ENCODE measurements at regions not wholly inside any gene's neighbourhood (a gene's known extent, or its start where the extent isn't known, plus 50 kb on each side); places are given as distances from the start of the nearest gene placed in this dataset.

DNA sequence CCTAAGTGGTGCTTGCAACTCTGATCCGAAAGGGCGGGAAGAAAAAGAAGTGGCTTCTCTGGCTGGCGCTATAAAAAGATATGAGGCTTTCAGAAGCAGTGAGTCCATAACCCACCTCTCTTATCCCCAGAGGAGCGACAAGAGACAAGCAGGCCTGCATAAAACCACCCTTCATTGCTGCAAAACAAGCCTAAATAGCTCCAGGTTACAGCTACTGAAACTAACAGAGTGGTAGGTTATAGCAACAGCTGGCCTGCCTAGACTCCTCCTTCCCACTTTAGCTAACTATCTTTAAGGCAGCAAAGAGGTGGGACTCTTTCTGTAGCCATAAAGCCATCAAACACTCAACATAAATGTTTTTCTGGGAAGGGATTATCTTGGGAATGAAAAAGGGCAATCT, 245.0 kb upstream of the GPR101 start:
- intact Hi-C loops (cut with DNase I, micrococcal nuclease): no loop called here
- CTCF ChIA-PET: no interaction called here
- DNase-seq (no peak), ATAC-seq (no peak)
- POLR2A ChIA-PET: no interaction called here
- Mint-ChIP-seq H3K9me3 (ENCODE audit: low read depth) (no peaks in the 10 kb centered on the region), H3K27ac (no peak overlapping the region), H3K27me3 (no peaks in the 10 kb centered on the region), H3K4me3 (no peak overlapping the region), H3K4me1 (no peaks in the 10 kb centered on the region), H3K36me3 (ENCODE audit: low read depth) (no peaks in the 10 kb centered on the region)

- Mint-ChIP-seq H3K36me3 (ENCODE audit: low read depth) (no peaks in the 10 kb centered on the region), H3K27me3 (peaks cover 2% of the 10 kb centered on the region), H3K4me1 (no peaks in the 10 kb centered on the region), H3K9me3 (ENCODE audit: low read depth) (no peaks in the 10 kb centered on the region), H3K27ac (no peak overlapping the region), H3K4me3 (no peak overlapping the region)
- ChIA-PET CTCF (no interaction called here), POLR2A (no interaction called here)
- ATAC-seq (no peak), DNase-seq (no peak)
- intact Hi-C loops (cut with DNase I, micrococcal nuclease): no loop called here
Observed at GRCh38 chrX:137263374-137263773, 229.6 kb upstream of the GPR101 start.

- ATAC-seq: no peak
- DNase-seq: no peak
- ChIA-PET POLR2A (no interaction called here), CTCF (interaction anchor here (1.0 kb wide), 1 partner anchor 64 kb away, joined by 4 read pairs; no protein-coding TSS in a partner anchor)
- Mint-ChIP-seq H3K4me3 (no peak overlapping the region), H3K9me3 (ENCODE audit: low read depth) (no peaks in the 10 kb centered on the region), H3K27ac (no peak overlapping the region), H3K27me3 (no peaks in the 10 kb centered on the region), H3K4me1 (no peaks in the 10 kb centered on the region), H3K36me3 (ENCODE audit: low read depth) (no peaks in the 10 kb centered on the region)
- intact Hi-C loops (cut with DNase I, micrococcal nuclease): no loop called here
Observed at GRCh38 chrX:137245183-137245582, 211.4 kb upstream of the GPR101 start.

- no peak overlapping the region for H3K4me3 Mint-ChIP-seq
- intact Hi-C loops (cut with DNase I, micrococcal nuclease): no loop called here
- no peaks in the 10 kb centered on the region for H3K36me3 Mint-ChIP-seq (ENCODE audit: low read depth)
- H3K27me3 Mint-ChIP-seq: no peaks in the 10 kb centered on the region
- H3K4me1 Mint-ChIP-seq: peaks cover 34% of the 10 kb centered on the region
- no peak overlapping the region for H3K27ac Mint-ChIP-seq
- ChIA-PET CTCF (no interaction called here), POLR2A (no interaction called here)
- no peaks in the 10 kb centered on the region for H3K9me3 Mint-ChIP-seq (ENCODE audit: low read depth)
- no peak for DNase-seq
- ATAC-seq: no peak
Observed at GRCh38 chrX:137236837-137237236, 203.0 kb upstream of the GPR101 start.

DNA sequence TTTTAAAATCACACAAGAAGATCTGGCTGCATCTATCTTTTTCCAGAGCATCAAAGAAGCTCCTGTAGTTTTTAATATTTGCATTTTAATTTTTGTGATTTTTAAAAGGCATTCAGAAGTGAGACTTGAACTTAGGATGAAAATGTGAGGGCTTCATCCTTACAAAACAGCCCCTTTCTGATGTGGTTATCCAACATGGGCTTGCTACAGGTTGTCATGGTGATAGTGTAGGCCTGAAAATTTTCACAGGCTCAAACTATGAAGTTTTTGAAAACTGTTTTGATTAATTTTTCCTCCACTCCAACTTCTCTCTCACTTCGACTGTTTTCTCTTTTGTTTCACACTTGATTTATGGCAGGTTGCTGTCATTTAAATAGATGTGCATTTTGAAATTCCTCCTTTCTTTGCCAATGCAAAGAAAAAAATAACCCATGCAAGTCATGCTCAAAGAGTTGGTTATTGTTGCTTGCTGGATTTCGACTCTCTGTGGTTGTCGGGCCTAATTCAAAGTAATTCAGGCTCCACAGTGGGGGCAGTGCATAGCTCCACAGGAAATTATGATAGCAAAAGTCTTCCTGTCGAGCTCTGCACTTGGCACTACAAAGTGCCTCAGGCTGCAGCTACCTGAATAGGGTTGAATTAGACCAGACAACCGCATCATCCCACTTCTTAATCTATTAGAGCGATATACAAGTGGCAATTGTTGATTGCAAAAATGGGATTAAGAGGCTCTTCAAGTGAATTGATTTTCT, 201.0 kb upstream of the GPR101 start:
- Mint-ChIP-seq H3K36me3 (ENCODE audit: low read depth) (no peaks in the 10 kb centered on the region), H3K27ac (no peak overlapping the region), H3K9me3 (ENCODE audit: low read depth) (no peaks in the 10 kb centered on the region), H3K4me3 (no peak overlapping the region), H3K27me3 (no peaks in the 10 kb centered on the region), H3K4me1 (peaks cover 34% of the 10 kb centered on the region)
- DNase-seq (peak; percentile 6), ATAC-seq (no peak)
- intact Hi-C loops (cut with DNase I, micrococcal nuclease): no loop called here
- POLR2A ChIA-PET: no interaction called here
- CTCF ChIA-PET: interaction anchor here (1.1 kb wide), 1 partner anchor 69 kb away, joined by 3 read pairs; no protein-coding TSS in a partner anchor

DNA sequence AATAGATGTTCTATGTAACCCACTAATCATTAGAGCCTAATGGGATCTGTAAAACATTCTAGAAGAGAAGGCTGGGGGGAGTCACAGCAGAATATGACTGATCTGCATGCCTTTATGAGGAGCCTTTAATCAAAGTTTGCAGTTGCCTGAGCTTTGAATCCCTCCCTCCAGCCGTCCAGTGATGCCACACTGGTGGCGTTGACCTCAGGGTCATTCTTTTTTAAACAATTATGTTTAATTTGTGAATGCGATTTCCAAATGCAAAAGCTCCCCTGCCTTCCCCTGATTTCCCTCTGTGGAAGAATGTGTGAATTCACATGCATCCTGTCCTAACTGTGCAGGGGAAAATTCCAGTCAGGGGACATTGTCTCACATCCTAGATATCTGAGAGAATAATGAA, 199.7 kb upstream of the GPR101 start:
- Mint-ChIP-seq H3K27ac (no peak overlapping the region), H3K27me3 (no peaks in the 10 kb centered on the region), H3K36me3 (ENCODE audit: low read depth) (no peaks in the 10 kb centered on the region), H3K4me1 (peaks cover 30% of the 10 kb centered on the region), H3K9me3 (ENCODE audit: low read depth) (no peaks in the 10 kb centered on the region), H3K4me3 (no peak overlapping the region)
- DNase-seq (no peak), ATAC-seq (no peak)
- ChIA-PET POLR2A (no interaction called here), CTCF (interaction anchor here (0.6 to 0.7 kb wide), 2 partner anchors 9 to 282 kb away, joined by 3 read pairs; no protein-coding TSS in a partner anchor)
- intact Hi-C loops (cut with DNase I, micrococcal nuclease): no loop called here

- Mint-ChIP-seq H3K4me1 (no peaks in the 10 kb centered on the region), H3K4me3 (no peak overlapping the region), H3K27me3 (no peaks in the 10 kb centered on the region), H3K9me3 (ENCODE audit: low read depth) (peaks cover 7% of the 10 kb centered on the region), H3K36me3 (ENCODE audit: low read depth) (no peaks in the 10 kb centered on the region), H3K27ac (no peak overlapping the region)
- POLR2A ChIA-PET: no interaction called here
- intact Hi-C loops (cut with DNase I, micrococcal nuclease): no loop called here
- DNase-seq: no peak
- CTCF ChIA-PET: no interaction called here
- ATAC-seq: no peak
Observed at GRCh38 chrX:137227151-137227550, 193.4 kb upstream of the GPR101 start.

- ChIA-PET CTCF (no interaction called here), POLR2A (no interaction called here)
- no peak for DNase-seq
Observed at GRCh38 chrX:137215467-137215866, 181.7 kb upstream of the GPR101 start.

GRCh38 chrX:137212078-137212632, 178.4 kb upstream of the GPR101 start:
- H3K27me3 Mint-ChIP-seq: no peaks in the 10 kb centered on the region
- no peak overlapping the region for H3K27ac Mint-ChIP-seq
- ChIA-PET CTCF (interaction anchor here (0.6 kb wide), 1 partner anchor 353 kb away, joined by 3 read pairs; no protein-coding TSS in a partner anchor), POLR2A (no interaction called here)
- ATAC-seq (no peak), DNase-seq (no peak)
- peaks cover 2% of the 10 kb centered on the region for H3K9me3 Mint-ChIP-seq (ENCODE audit: low read depth)
- H3K4me1 Mint-ChIP-seq: no peaks in the 10 kb centered on the region
- no peak overlapping the region for H3K4me3 Mint-ChIP-seq
- H3K36me3 Mint-ChIP-seq (ENCODE audit: low read depth): no peaks in the 10 kb centered on the region
- intact Hi-C loops (cut with DNase I, micrococcal nuclease): no loop called here

More at GRCh38 chrX:137215467-137215866, 181.7 kb upstream of the GPR101 start:
- Mint-ChIP-seq H3K27ac (no peak overlapping the region), H3K4me3 (no peak overlapping the region), H3K4me1 (no peaks in the 10 kb centered on the region), H3K36me3 (ENCODE audit: low read depth) (no peaks in the 10 kb centered on the region), H3K9me3 (ENCODE audit: low read depth) (peaks cover 2% of the 10 kb centered on the region), H3K27me3 (no peaks in the 10 kb centered on the region)
- no peak for ATAC-seq
- intact Hi-C loops (cut with DNase I, micrococcal nuclease): no loop called here

GRCh38 chrX:137198040-137198439, 164.2 kb upstream of the GPR101 start:
- Mint-ChIP-seq H3K27me3 (peaks cover 2% of the 10 kb centered on the region), H3K4me1 (peaks cover 10% of the 10 kb centered on the region), H3K27ac (no peak overlapping the region), H3K9me3 (ENCODE audit: low read depth) (no peaks in the 10 kb centered on the region), H3K4me3 (no peak overlapping the region), H3K36me3 (ENCODE audit: low read depth) (no peaks in the 10 kb centered on the region)
- ATAC-seq: no peak
- ChIA-PET POLR2A (no interaction called here), CTCF (no interaction called here)
- intact Hi-C loops (cut with DNase I, micrococcal nuclease): no loop called here
- no peak for DNase-seq

- no peak for DNase-seq
- Mint-ChIP-seq H3K4me1 (peaks cover 7% of the 10 kb centered on the region), H3K27me3 (peaks cover 2% of the 10 kb centered on the region), H3K27ac (no peak overlapping the region), H3K36me3 (ENCODE audit: low read depth) (no peaks in the 10 kb centered on the region), H3K4me3 (no peak overlapping the region), H3K9me3 (ENCODE audit: low read depth) (no peaks in the 10 kb centered on the region)
- ChIA-PET CTCF (interaction anchor here (1.2 to 3.0 kb wide), 7 partner anchors 13 to 241 kb away, joined by 3 to 10 read pairs (median 4); no protein-coding TSS in a partner anchor), POLR2A (no interaction called here)
- ATAC-seq: no peak
- intact Hi-C loops (cut with DNase I, micrococcal nuclease): no loop called here
Observed at GRCh38 chrX:137195991-137196390, 162.2 kb upstream of the GPR101 start.

DNA sequence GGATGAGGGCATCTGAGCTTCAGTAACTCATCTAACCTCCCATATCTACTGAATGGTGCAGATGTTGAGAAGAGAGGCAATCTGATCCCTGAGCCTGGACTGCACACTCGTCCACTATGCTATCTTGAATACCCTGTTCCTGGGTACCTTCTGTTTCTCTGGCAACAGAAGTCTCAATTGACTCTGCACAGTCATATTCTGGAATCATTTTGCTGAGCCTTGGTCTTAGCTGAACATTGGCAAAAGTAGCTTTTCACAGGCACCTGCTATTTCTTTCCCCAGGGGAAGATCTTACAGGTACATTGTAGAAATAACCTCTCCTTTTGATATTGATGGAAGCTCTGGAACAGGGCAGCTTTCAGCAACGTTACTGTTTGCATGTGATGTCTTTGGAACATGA, 161.5 kb upstream of the GPR101 start:
- peaks cover 2% of the 10 kb centered on the region for H3K27me3 Mint-ChIP-seq
- intact Hi-C loops (cut with DNase I, micrococcal nuclease): no loop called here
- POLR2A ChIA-PET: no interaction called here
- peaks cover 7% of the 10 kb centered on the region for H3K4me1 Mint-ChIP-seq
- no peaks in the 10 kb centered on the region for H3K9me3 Mint-ChIP-seq (ENCODE audit: low read depth)
- CTCF ChIA-PET: interaction anchor here (0.8 to 3.0 kb wide), 9 partner anchors 9 to 241 kb away, joined by 4 to 10 read pairs (median 4); no protein-coding TSS in a partner anchor
- no peaks in the 10 kb centered on the region for H3K36me3 Mint-ChIP-seq (ENCODE audit: low read depth)
- H3K4me3 Mint-ChIP-seq: no peak overlapping the region
- DNase-seq (no peak), ATAC-seq (no peak)
- H3K27ac Mint-ChIP-seq: no peak overlapping the region
